Hindlimb muscle (tissue), 1 donor: ENCODE measurements at regions not wholly inside any gene's neighbourhood (a gene's known extent, or its start where the extent isn't known, plus 50 kb on each side); places are given as distances from the start of the nearest gene placed in this dataset.
A peak's percentile ranks its signal among the peaks of the same experiment; 100 is the strongest.
"Not testable (repeated sequence)": the region's sequence is repeated elsewhere in the genome, so short reads cannot be mapped to it uniquely, and the experiment has no call there.

Experiments
- DNase-seq: peaks from one replicate; pipeline ENCODE4 v3.0.0-alpha.2; 2013

GRCh38 chr14:53855574-53855973, 101.1 kb downstream of the BMP4 start:
- no peak for DNase-seq

- no peak for DNase-seq
These were observed 101.5 kb downstream of the BMP4 start for GRCh38 chr14:53855127-53855526.

GRCh38 chr14:53851394-53852090, 105.1 kb downstream of the BMP4 start:
- no peak for DNase-seq

GRCh38 chr14:53850714-53851296, 105.8 kb downstream of the BMP4 start:
- no peak for DNase-seq

GRCh38 chr14:53849549-53849948, 107.1 kb downstream of the BMP4 start:
- no peak for DNase-seq

- DNase-seq, result no peak
These were observed 107.8 kb downstream of the BMP4 start for GRCh38 chr14:53848854-53849253.

GRCh38 chr14:53847881-53848280, 108.7 kb downstream of the BMP4 start:
- DNase-seq, result no peak

- no peak for DNase-seq
These were observed 109.6 kb downstream of the BMP4 start for GRCh38 chr14:53847057-53847456.

GRCh38 chr14:53845813-53846693, 110.6 kb downstream of the BMP4 start:
- no peak for DNase-seq

GRCh38 chr14:53842938-53843337, 113.7 kb downstream of the BMP4 start:
- no peak for DNase-seq

- DNase-seq, result no peak
These were observed 115.2 kb downstream of the BMP4 start for GRCh38 chr14:53841109-53842099.

GRCh38 chr14:53840444-53840843, 116.2 kb downstream of the BMP4 start:
- no peak for DNase-seq

GRCh38 chr14:53838374-53838773, 118.3 kb downstream of the BMP4 start:
- no peak for DNase-seq

- not testable (repeated sequence) for DNase-seq
These were observed 119.0 kb downstream of the BMP4 start for GRCh38 chr14:53837656-53838055.

- DNase-seq, result no peak
These were observed 120.1 kb downstream of the BMP4 start for GRCh38 chr14:53836551-53836950.

- DNase-seq, result no peak
These were observed 127.8 kb downstream of the BMP4 start for GRCh38 chr14:53828820-53829219.

GRCh38 chr14:53824061-53824460, 132.6 kb downstream of the BMP4 start:
- no peak for DNase-seq

- DNase-seq, result peak; percentile 49
These were observed 142.2 kb downstream of the BMP4 start for GRCh38 chr14:53814392-53814791.

GRCh38 chr14:53810221-53810620, 146.4 kb downstream of the BMP4 start:
- DNase-seq, result no peak

GRCh38 chr14:53808042-53808441, 148.6 kb downstream of the BMP4 start:
- DNase-seq, result no peak

GRCh38 chr14:53807542-53807941, 149.1 kb downstream of the BMP4 start:
- DNase-seq, result no peak

GRCh38 chr14:53807108-53807507, 149.5 kb downstream of the BMP4 start:
- DNase-seq, result no peak
